OCI-M2 (cell line): ENCODE measurements at regions not wholly inside any gene's neighbourhood (a gene's known extent, or its start where the extent isn't known, plus 50 kb on each side); places are given as distances from the start of the nearest gene placed in this dataset.
"Not testable (repeated sequence)": the region's sequence is repeated elsewhere in the genome, so short reads cannot be mapped to it uniquely, and the experiment has no call there.

Experiments used
- DNase-seq: peaks from one replicate; lab custom pipeline; 2025; ENCODE audit not compliant: unreplicated experiment; lab: John Stamatoyannopoulos, UW

DNA sequence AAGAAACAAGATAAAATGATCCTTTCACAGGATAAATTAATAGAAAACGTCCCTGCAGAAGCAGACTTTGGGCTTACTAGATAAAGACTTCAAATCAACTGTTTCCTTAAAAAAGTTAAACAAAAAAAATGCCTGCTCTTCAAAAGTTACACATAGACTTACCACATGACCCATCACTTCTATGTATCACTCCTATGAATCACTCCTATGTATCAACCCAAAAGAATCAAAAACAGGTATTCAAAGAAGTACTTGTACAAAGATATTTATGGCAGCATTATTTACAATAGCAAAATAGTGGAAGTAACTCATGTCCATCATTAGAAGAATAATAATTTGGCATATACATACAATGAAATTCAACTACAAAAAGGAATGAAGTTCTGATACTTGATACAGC is 56.3 kb upstream of the PRDM9 start:
- DNase-seq = no peak

DNA sequence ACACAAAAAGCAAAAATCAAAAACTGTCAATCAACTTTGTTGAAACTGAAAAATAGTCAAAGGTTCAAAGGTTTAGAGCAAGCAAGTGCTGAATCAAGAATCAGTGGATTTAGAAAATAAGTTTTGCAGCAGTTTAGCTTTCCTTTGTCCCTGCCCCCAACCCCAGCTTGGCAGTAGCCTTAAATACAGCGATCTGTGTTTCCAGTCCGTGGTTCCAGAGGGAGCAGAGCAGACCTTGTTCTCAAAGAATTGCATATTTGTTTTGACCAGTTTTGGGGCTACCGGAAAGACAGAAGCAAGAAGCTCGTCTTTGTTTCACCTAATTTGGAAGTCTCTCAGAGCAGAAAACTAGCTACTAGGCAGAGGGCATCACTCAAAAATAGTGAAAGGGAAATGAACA is 57.2 kb upstream of the PRDM9 start:
- DNase-seq = no peak

DNA sequence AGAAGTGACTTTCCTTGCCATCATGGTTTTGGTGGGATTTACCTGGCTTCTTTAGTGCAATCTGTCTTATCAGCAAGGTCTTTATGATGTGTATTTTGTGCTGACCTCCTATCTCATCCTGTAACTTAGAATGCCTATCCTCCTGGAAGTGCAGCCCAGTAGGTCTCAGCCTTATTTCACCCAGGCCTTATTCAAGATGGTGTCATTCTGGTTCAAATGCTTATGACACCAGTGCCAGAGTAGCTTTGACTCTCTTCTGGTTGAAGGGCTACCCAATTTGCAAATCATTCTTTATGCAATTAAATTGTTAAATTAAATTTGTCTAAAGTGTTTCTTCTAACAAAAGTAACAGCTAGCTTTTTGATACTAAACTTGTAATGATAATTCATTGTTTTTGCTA is 58.8 kb upstream of the PRDM9 start:
- no peak for DNase-seq

DNA sequence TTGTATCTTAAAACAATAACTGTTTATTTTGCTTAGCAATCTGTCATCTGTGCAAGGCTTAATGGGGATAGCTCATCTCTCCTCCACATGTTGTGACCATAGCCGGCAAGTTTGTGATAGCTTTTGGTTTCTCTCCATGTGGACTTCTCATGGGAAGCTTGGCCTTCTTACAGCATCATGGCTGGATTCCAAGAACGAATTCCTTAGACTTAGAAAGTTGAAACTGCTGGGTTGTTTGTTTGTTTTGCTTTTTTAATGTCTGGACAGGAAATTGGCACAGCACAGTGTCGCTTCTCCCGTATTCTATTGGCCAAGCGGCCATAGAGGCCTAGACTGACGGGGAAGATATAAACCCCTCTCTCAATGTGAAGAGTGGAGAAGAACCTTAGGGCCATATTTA is 61.0 kb upstream of the PRDM9 start:
- DNase-seq = no peak

DNA sequence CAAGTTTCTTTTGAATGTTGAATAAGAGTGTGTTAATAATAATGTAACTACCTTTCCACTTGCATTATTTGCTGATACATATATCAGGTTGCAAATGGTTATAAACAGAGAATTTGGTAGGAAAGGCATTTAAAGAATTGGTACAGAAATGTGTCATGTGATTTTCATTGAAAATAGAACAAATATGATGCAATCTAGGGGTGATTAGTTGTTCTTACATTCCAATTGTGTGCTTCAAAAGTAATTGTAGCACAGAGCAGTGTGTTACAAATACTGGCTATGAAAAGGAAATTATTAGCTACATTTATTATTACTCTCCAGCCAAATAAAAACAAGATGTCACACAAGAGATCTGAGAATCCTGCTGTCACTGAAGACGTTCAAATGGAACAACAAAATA is 61.8 kb upstream of the PRDM9 start:
- no peak for DNase-seq

DNA sequence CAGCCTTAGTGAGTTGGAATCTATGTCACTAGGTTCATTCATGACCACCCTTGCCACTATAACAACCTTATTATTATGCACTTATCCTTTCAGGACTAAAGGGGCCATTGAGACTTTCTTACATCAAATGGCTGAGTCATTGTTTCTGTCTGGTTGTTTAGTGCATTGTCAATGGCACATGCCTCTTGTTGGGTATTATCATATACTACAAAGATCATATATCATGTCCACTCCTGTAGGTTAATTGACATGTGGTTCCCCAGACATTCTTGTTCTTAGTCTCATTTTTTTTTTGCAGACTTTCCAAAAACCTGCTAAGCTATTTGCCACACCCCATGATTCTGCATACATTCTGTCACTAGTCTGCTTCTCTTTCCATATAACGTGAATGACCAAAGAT is 66.7 kb upstream of the PRDM9 start:
- DNase-seq = no peak

DNA sequence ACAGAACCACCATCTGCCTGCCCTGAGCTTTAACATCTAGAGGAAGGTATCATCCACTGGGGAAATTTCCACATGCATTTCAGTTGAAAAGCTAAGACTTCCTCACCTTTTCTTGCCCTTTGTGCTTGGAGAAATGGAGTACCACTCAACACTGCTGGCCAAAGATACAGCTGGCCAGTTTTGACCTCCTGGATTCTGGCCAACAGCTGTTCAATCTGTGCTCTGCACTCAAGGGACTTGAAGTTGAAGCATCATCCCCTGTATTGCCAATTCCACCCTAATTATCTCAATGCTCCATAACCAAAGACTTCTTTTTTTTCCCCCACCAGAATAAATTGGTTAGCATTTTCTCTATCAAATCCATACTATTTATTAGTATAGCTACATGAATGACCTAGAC is 70.4 kb upstream of the PRDM9 start:
- DNase-seq = no peak

DNA sequence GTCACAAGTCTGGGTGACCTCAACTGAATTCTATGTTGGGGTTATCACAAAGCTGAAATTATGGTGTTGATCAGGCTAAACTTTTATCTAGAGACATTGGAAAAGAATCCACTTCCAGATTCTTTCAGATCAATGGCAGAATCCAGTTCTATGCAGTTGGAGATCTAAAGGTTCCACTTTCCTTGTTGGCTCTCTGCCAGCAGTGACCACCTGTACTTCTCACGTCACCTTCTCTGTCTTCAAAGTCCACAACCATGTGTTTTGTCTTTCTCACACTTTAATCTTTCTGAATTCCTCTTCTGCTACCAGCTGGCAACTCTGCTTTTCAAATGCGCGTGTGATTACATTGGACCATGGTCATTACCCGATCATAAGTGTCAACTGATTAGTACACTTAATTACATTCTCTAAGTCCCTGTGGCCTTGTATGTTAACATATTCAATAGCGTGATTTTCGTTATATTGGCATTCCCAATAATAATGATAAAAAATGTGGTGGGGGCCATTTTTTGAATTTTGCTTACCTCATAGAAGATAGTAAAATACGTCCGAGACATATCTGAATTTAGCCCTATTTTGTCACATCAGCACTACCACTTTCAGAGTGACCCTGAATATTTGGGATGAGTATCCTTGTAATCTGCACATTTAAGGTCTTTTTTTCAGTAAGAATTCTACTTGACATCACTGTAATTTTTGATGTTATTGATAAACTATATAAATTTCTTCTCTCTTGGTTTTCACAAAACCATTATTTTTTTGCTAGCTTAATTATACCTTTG is 73.7 kb upstream of the PRDM9 start:
- DNase-seq = no peak

DNA sequence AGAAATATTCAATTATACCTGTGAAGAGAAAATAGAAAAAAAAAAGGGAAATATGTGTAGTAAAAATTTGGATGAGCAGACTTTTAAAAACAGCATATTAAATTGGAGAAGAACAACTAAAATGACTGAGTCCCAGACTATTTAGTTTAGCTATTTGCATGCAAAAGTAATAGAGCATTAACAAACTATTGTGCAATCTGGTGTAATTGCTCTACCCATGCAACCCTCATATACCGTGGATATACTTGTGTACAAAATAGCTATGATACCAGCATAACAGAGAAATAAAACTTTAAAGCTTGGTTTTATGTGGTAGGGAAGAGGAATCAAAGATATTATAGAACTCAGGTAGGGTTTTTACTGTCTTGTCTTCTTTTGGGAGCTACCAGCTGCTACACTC is 78.7 kb upstream of the PRDM9 start:
- no peak for DNase-seq

DNA sequence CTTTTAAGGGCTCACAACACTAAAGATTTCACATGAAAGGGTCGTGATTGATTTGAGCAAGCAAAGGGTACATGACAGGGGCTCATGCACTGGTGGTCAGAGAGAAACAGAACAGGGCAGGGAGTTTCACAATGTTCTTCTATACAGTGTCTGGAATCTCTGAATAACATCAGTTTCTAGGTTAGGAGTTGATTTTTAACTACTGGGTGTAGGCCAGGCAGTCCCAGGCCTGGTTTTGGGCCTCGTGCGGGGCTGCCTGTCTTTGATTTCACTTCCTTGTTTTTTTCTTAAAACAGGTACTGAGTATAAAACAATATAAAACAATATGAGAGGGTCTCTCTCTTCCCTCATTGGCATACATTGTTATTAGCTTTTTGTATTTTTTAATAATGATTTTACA is 87.2 kb upstream of the PRDM9 start:
- not testable (repeated sequence) for DNase-seq

DNA sequence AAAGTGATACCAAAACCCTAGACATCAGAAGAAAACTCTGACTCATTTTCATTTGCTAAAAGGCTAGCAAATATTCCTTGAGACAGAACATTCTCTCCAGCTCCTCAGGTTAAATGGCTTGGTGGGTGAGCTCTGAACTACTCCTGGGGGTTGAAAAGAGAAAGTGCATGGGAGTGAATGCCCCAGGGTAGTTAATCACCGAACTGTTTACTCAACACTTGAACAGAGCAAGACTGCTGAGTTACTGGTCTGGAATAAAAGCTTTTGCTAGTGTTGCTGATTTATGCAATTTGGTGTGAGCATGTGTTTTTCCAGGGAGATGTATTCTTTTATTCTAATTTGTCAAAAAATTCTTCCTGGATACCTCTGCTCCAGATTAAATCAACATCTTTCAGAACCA is 88.3 kb upstream of the PRDM9 start:
- DNase-seq = no peak

DNA sequence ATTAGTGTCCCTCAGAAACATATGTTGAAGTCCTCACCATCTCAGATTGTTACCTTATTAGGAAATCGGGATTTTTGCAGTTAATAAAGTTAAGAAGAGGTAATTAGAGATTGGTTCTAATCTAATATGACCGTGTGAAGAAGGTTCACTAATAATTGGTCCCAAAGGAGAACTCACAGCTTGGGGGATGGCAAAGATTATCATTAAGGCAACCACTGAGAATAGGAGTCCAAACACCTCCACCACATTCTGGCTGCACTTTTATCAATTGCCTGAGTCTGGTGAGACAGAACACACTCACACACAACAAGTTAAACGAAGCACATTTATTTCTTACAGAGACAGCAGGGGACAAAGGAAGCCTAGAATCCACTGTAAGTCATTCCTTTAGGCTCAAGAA is 94.9 kb upstream of the PRDM9 start:
- no peak for DNase-seq

DNA sequence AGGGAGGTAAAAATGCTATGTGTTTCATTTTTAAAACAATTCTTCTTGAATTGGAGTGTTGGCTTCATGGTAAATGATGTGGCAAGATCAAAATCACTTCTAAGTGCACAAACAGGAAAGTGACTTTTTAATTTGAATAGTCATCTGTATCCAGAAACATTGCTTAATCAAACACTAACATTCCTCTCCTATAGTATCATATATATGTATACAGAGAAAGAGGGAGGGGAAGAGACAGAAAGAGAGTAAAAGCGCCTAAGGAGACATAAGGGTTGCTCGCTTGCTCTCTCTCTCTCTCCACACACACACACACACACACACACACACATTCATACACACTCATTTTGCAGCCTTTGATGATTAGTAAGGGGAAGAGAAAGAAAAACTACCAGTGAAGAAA is 95.4 kb upstream of the PRDM9 start:
- no peak for DNase-seq

DNA sequence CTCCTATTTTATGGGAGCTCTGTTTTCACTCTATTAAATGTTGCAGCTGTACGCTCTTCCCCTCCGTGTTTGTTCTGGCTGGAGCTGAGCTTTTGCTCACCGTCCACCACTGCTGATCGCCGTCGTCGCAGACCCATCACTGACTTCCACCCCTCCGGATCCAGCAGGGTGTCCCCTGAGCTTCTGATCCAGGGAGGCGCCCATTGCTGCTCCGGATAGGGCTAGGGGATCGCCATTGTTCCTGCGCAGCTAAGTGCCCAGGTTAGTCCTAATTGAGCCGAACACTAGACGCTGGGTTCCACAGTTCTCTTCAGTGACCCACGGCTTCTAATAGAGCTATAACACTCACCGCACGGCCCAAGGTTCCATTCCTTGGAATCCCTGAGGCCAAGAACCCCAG is 96.2 kb upstream of the PRDM9 start:
- DNase-seq = no peak

DNA sequence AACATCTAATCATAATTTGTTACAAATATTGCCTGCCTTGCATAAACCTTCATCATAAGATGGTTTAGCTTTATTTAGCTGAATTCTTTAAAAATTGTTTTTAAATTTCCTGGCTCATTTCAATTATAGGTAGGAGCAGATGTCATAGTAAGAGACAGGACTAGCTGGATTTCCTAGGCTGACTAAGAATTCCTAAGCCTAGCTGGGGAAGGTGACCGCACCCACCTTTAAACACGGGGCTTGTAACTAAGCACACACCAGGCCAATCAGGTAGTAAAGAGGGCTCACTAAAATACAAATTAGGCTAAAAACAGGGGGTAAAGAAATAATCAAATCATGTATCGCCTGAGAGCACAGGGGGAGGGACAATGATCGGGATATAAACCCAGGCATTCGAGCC is 96.6 kb upstream of the PRDM9 start:
- DNase-seq = not testable (repeated sequence)

DNA sequence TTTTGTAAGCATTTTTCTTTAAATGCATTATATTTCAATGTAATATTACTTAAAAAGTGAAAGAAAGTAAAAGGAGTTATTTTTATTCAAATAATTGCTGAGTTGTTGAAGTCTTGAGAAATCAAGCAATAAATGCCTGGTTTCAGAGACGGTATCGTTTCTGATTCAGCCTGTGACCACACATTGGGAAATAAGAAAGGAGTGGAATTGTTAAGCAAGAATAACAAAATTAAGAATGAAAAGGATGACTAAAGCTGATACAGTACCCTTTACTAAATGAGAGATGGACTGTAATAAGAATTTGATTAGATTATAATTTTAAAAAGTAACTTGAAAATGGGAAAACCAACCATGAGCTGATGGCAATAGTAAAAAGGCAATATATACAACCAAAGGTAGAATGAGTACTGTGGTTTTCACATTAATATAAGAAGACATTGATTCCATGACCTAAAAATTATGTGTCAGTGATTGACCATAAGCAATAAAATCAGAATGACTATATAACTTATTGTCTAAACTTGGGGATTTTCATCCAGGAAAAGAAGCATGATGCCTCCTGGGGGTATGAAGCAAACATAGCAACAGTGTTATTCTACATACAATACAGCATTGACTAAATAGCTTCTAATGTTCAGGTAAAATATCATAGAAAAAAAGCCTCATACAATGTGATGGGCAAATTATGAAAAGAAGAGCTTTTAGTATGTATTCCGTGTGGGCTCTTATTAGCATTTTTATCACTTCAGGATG is 101.9 kb upstream of the PRDM9 start:
- no peak for DNase-seq

DNA sequence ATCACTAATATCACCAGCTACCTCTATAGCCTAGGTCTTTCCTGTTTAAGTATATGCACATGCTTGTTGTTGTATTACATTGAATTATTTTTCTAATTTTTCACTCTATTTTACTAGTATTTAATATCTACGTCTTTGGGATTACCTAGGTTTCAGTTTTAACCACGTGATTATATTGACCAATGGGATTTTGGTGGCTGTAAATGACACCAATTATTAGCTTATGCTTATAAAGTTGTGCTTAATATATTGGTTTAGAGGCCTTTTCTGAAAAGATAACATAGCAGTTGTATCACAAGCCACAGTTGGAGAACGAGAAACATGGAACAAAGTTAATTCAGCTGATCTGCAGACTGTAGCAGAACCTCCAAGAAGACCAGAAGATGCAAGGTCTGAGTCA is 104.8 kb upstream of the PRDM9 start:
- DNase-seq = no peak

DNA sequence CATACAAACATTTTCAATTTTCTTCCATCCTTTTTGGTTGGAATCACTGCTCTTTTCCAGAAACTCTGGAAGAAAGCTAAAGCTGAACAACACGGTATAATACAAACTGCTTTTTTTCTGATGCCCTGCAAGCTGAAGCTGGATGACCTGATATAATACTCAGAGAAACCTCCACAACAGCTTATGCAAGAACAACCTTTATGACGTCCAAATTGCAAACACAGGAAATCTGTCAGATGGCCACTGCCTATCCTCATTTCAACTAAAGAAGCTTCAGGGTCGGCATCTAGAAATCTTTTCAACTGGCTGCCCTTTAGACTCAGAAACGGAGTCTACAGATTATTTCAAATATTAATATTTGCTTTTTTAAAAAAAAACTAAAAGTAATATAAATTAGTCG is 106.5 kb upstream of the PRDM9 start:
- no peak for DNase-seq

DNA sequence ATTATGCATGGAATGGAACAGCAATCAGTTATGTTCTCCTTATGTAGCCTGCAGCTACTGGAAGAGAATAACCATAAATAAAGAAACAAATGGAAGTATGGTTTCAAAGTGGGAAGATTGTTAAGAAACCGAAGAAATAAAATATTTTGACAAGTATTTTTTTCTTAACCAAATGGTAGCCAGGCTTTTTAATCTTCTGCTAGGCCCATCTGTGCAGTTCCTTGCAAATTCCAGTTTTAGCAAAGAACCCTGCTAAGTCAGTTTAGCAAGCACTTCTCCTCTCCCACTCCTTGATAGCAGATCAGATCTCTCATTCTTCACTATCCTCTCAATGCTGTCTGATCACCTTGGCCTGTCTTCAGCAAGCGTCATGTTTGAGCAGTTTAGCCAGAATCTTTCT is 111.1 kb upstream of the PRDM9 start:
- DNase-seq = no peak

DNA sequence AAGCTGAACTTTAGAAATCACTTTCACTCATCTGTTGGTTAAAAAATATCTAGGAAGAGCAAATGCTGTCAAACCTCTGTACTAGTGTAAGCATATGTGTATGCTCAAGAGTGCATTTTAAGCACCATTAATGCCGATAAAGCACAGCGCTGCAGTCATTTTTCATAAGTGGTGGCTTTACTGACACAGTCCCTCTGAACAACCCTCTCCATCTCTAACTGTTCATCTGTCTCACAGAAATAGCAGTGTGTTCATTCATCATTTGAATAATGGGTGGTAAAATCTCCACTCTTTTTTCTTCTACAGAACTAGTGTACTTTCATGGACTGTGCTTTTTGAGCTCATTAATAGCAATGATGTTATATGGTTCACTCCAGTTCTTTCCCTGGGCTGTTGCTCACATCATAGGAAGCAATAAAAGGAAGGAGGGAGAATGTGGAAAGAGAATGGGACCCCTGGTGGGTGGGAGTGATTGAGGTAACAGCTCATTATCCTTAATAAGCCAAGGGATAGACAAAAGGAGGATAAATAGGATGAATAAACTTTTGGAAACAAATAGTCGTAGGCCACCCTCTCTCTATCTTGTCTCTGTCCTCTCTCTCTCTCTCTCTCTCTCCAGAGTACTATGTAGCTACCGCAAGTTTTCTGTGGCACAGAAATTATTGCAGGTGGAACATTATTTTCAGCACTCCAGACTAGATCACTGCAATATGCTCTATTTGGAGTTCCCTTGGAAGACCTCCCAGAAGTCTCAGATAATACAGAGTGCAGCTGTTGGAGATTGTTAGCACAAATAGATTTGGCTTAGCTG is 117.9 kb upstream of the PRDM9 start:
- no peak for DNase-seq

DNA sequence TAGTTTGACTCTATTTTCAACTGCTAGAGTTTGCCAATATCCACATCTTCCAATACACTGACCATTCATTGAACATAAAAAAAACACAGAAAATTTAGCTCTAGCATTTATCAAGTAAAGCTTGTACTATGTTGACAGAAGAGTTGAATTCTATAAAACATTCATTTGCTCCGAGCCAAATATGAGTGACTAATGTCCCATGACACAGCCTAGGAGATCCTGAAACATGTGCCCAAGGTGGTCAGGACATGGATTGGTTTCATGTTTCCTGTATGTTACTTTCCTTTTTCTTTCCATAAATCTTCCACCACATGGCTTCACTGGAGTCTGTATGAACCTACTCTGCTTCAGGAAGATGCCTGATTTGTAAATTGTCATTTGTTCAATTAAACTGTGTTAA is 122.4 kb upstream of the PRDM9 start:
- no peak for DNase-seq

DNA sequence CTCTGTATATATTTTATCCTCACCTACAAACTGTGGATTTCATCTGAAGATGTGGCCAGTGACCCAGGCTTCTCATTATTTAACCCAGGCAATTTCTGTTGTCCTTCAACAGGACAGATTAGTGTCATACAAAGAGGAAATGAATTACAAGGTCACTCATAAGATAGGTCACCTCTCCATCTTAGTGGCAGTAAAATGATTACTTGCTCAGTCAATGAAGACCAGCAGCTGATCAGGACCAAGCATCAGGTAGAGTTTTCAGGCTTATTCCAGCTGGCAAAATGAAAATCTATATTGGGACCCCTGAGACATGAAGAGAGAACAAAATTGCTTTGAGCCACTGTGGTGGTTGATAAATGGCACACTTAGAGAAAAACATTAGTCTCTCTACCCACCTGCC is 135.2 kb upstream of the PRDM9 start:
- no peak for DNase-seq
